GM23338 (cell line): ENCODE measurements at regions not wholly inside any gene's neighbourhood (a gene's known extent, or its start where the extent isn't known, plus 50 kb on each side); places are given as distances from the start of the nearest gene placed in this dataset.

ENCODE experiments used
- ATAC-seq: fragments of 200-7000 bp; cut with Tn5 transposase; 3 replicates; pipeline ENCODE4 v1.9.1; 2020
- DNase-seq: peaks from one replicate; pipeline ENCODE4 v3.0.0-alpha.2; 2015; ENCODE audit warnings: low spot score
- H2AFZ ChIP-seq: fragments of 200-600 bp; sonication (generic); 2 replicates; pipeline ENCODE4 v1.8.0; 2016; ENCODE audit warnings: antibody characterized with exemption, mild to moderate bottlenecking, moderate library complexity
- H3F3A ChIP-seq: fragments of 200-600 bp; sonication (generic); replicated peaks from 2 replicates; pipeline ENCODE4 v1.8.0; 2017; ENCODE audit warnings: antibody characterized with exemption, mixed run types, low read depth
- H3K27ac ChIP-seq: fragments of 200-600 bp; sonication (generic); 2 replicates; pipeline ENCODE4 v1.6.1; 2016; ENCODE audit warnings: low read depth
- H3K27me3 ChIP-seq: fragments of 200-600 bp; sonication (generic); 2 replicates; pipeline ENCODE4 v1.8.0; 2016; ENCODE audit warnings: mild to moderate bottlenecking, mixed run types, moderate library complexity; ENCODE audit not compliant: insufficient read depth
- H3K36me3 ChIP-seq: fragments of 200-600 bp; sonication (generic); 2 replicates; pipeline ENCODE4 v1.8.0; 2016; ENCODE audit warnings: mild to moderate bottlenecking; ENCODE audit not compliant: insufficient read depth
- H3K4me1 ChIP-seq: fragments of 200-600 bp; sonication (generic); 2 replicates; pipeline ENCODE4 v1.8.0; 2016; ENCODE audit warnings: mild to moderate bottlenecking, moderate library complexity; ENCODE audit not compliant: insufficient read depth
- H3K4me2 ChIP-seq: fragments of 200-600 bp; sonication (generic); 2 replicates; pipeline ENCODE4 v1.7.1; 2017; ENCODE audit warnings: mixed run types
- H3K4me3 ChIP-seq: fragments of 200-600 bp; sonication (generic); 2 replicates; pipeline ENCODE4 v1.6.1; 2016; ENCODE audit warnings: mixed run types
- H3K79me2 ChIP-seq: fragments of 200-600 bp; sonication (generic); replicated peaks from 2 replicates; pipeline ENCODE4 v1.8.0; 2017; ENCODE audit warnings: mild to moderate bottlenecking; ENCODE audit not compliant: insufficient read depth
- H3K9me2 ChIP-seq: fragments of 200-600 bp; sonication (generic); 2 replicates; pipeline ENCODE4 v1.8.0; 2017; ENCODE audit not compliant: insufficient read depth
- H4K20me1 ChIP-seq: fragments of 200-600 bp; sonication (generic); replicated peaks from 2 replicates; pipeline ENCODE4 v1.8.0; 2017; ENCODE audit warnings: mild to moderate bottlenecking; ENCODE audit not compliant: insufficient read depth
- H3K27ac Mint-ChIP-seq: 2 replicates; pipeline ENCODE4 v1.8.0; 2020; ENCODE audit warnings: inconsistent platforms, mild to moderate bottlenecking, moderate library complexity, mixed read lengths
- H3K27me3 Mint-ChIP-seq: 3 replicates; pipeline ENCODE4 v1.8.0; 2022; ENCODE audit warnings: low read depth, mild to moderate bottlenecking, moderate library complexity, mixed read lengths, inconsistent platforms; ENCODE audit not compliant: insufficient read depth, poor library complexity
- H3K36me3 Mint-ChIP-seq: 3 replicates; pipeline ENCODE4 v1.8.0; 2021; ENCODE audit warnings: low read depth, mild to moderate bottlenecking, inconsistent platforms, moderate library complexity, mixed read lengths
- H3K4me1 Mint-ChIP-seq: 3 replicates; pipeline ENCODE4 v1.8.0; 2020; ENCODE audit warnings: mild to moderate bottlenecking, inconsistent platforms, mixed read lengths
- H3K4me3 Mint-ChIP-seq: 3 replicates; pipeline ENCODE4 v1.8.0; 2021; ENCODE audit warnings: moderate library complexity, mild to moderate bottlenecking, inconsistent platforms, mixed read lengths
- H3K9me3 Mint-ChIP-seq: 3 replicates; pipeline ENCODE4 v1.8.0; 2020; ENCODE audit warnings: moderate library complexity, mild to moderate bottlenecking, inconsistent platforms, mixed read lengths
- CREB1 ChIP-seq: fragments of 250-450 bp; sonication (Bioruptor Pico); IDR thresholded peaks from 2 replicates; pipeline ENCODE4 v1.5.0; 2020; ENCODE audit warnings: low read depth, mild to moderate bottlenecking, moderate library complexity
- EZH2 ChIP-seq: fragments of 200-600 bp; sonication (generic); IDR thresholded peaks from one replicate; pipeline ENCODE4 v1.8.0; 2017; ENCODE audit warnings: antibody characterized with exemption, mild to moderate bottlenecking, low read depth; ENCODE audit not compliant: unreplicated experiment
- JUNB ChIP-seq: IDR thresholded peaks from one replicate; pipeline ENCODE4 v1.6.1; 2016; ENCODE audit warnings: antibody characterized with exemption; ENCODE audit not compliant: unreplicated experiment
- NANOG ChIP-seq: IDR thresholded peaks from 2 replicates; pipeline ENCODE4 v1.6.1; 2016; ENCODE audit warnings: antibody characterized with exemption, borderline replicate concordance
- STAT1 ChIP-seq: IDR thresholded peaks from one replicate; pipeline ENCODE4 v1.6.1; 2016; ENCODE audit warnings: antibody characterized with exemption; ENCODE audit not compliant: unreplicated experiment
- ZNF114 ChIP-seq: fragments of 250-450 bp; sonication (Bioruptor Pico); IDR thresholded peaks from 2 replicates; pipeline ENCODE4 v1.5.0; 2020; ENCODE audit warnings: mild to moderate bottlenecking, moderate library complexity
- ZNF331 ChIP-seq: fragments of 250-450 bp; sonication (Bioruptor Pico); IDR thresholded peaks from 2 replicates; pipeline ENCODE4 v1.5.0; 2020; ENCODE audit warnings: low read depth, mild to moderate bottlenecking, moderate library complexity
- TF ChIP-seq, protein P1 (sequence below): IDR thresholded peaks from one replicate; pipeline ENCODE4 v1.6.1; 2018; ENCODE audit warnings: antibody characterized with exemption; ENCODE audit not compliant: unreplicated experiment
- TF ChIP-seq, protein P2 (sequence below): IDR thresholded peaks from 2 replicates; pipeline ENCODE4 v1.6.1; 2016; ENCODE audit warnings: antibody characterized with exemption
- TF ChIP-seq, protein P3 (sequence below): fragments of 250-450 bp; sonication (Bioruptor Pico); IDR thresholded peaks from 2 replicates; pipeline ENCODE4 v1.5.0; 2020; ENCODE audit warnings: mild to moderate bottlenecking, moderate library complexity

DNA sequence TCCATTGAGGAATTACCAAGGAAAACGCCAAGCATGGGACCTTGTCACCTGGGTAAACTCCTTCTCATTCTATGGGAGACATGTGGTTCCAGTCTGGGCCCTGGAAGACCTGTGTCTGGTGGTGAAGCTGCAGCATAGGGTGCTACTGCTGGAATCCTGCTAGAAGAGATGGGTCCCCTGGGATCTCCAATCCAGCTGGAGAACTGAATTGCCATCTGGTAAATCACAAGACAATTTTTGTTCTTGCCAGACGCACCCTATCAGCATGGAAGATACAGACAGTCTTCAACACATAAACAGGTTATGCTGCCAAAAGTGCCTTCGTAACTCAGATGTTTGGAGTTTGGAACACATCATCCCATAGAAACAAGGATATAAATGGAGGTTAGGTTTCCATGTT is 424.0 kb upstream of the BRINP1 start:
- Histone ChIP-seq H3K27ac (no peak overlapping the region), H4K20me1 (no peaks in the 10 kb centered on the region), H3K4me3 (no peak overlapping the region), H2AFZ (no peak overlapping the region), H3K79me2 (no peaks in the 10 kb centered on the region), H3F3A (no peaks in the 10 kb centered on the region), H3K36me3 (no peaks in the 10 kb centered on the region), H3K4me1 (no peaks in the 10 kb centered on the region), H3K9me2 (peaks cover 6% of the 10 kb centered on the region), H3K4me2 (no peak overlapping the region), H3K27me3 (no peaks in the 10 kb centered on the region)
- Mint-ChIP-seq H3K4me1 (no peaks in the 10 kb centered on the region), H3K27ac (no peak overlapping the region), H3K36me3 (no peaks in the 10 kb centered on the region), H3K9me3 (no peaks in the 10 kb centered on the region), H3K4me3 (no peak overlapping the region), H3K27me3 (no peaks in the 10 kb centered on the region)
- ATAC-seq: no peak
- TF ChIP-seq ZNF114 (CRISPR knock-in tag) (no peak), ZNF331 (CRISPR knock-in tag) (no peak), EZH2 (no peak), JUNB (no peak), STAT1 (no peak), CREB1 (CRISPR knock-in tag) (no peak)
- no peak for DNase-seq

DNA sequence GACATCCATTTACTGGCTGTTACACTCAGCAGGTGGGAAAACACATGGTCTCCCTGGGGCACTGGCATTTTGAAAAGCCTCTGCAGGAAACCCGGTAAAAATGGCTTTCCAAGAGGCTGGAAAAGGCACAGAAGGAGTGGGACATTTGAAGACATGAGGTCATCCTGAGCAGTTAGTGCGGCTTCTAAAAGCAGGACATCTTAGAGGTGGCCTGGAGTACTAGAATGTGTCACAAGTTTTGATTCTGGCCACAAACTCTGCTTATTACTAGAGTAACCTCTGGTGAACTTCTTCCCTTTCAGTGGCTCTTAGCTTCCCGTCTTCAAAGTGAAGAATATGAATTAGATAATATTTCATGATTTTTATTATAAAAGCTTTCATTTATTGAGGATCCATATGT is 423.0 kb upstream of the BRINP1 start:
- Histone ChIP-seq H3K79me2 (no peaks in the 10 kb centered on the region), H2AFZ (no peak overlapping the region), H3K36me3 (no peaks in the 10 kb centered on the region), H3K27me3 (no peaks in the 10 kb centered on the region), H3K9me2 (peaks cover 6% of the 10 kb centered on the region), H4K20me1 (no peaks in the 10 kb centered on the region), H3K4me2 (no peak overlapping the region), H3K4me3 (no peak overlapping the region), H3K27ac (no peak overlapping the region), H3K4me1 (no peaks in the 10 kb centered on the region), H3F3A (no peaks in the 10 kb centered on the region)
- Mint-ChIP-seq H3K9me3 (no peaks in the 10 kb centered on the region), H3K27me3 (no peaks in the 10 kb centered on the region), H3K27ac (no peak overlapping the region), H3K36me3 (no peaks in the 10 kb centered on the region), H3K4me1 (no peaks in the 10 kb centered on the region), H3K4me3 (no peak overlapping the region)
- TF ChIP-seq, protein P1, sequence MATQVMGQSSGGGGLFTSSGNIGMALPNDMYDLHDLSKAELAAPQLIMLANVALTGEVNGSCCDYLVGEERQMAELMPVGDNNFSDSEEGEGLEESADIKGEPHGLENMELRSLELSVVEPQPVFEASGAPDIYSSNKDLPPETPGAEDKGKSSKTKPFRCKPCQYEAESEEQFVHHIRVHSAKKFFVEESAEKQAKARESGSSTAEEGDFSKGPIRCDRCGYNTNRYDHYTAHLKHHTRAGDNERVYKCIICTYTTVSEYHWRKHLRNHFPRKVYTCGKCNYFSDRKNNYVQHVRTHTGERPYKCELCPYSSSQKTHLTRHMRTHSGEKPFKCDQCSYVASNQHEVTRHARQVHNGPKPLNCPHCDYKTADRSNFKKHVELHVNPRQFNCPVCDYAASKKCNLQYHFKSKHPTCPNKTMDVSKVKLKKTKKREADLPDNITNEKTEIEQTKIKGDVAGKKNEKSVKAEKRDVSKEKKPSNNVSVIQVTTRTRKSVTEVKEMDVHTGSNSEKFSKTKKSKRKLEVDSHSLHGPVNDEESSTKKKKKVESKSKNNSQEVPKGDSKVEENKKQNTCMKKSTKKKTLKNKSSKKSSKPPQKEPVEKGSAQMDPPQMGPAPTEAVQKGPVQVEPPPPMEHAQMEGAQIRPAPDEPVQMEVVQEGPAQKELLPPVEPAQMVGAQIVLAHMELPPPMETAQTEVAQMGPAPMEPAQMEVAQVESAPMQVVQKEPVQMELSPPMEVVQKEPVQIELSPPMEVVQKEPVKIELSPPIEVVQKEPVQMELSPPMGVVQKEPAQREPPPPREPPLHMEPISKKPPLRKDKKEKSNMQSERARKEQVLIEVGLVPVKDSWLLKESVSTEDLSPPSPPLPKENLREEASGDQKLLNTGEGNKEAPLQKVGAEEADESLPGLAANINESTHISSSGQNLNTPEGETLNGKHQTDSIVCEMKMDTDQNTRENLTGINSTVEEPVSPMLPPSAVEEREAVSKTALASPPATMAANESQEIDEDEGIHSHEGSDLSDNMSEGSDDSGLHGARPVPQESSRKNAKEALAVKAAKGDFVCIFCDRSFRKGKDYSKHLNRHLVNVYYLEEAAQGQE: no peak
- TF ChIP-seq NANOG (no peak), ZNF114 (CRISPR knock-in tag) (no peak), STAT1 (no peak)
- TF ChIP-seq, protein P2, sequence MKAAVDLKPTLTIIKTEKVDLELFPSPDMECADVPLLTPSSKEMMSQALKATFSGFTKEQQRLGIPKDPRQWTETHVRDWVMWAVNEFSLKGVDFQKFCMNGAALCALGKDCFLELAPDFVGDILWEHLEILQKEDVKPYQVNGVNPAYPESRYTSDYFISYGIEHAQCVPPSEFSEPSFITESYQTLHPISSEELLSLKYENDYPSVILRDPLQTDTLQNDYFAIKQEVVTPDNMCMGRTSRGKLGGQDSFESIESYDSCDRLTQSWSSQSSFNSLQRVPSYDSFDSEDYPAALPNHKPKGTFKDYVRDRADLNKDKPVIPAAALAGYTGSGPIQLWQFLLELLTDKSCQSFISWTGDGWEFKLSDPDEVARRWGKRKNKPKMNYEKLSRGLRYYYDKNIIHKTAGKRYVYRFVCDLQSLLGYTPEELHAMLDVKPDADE: no peak
- TF ChIP-seq, protein P3, sequence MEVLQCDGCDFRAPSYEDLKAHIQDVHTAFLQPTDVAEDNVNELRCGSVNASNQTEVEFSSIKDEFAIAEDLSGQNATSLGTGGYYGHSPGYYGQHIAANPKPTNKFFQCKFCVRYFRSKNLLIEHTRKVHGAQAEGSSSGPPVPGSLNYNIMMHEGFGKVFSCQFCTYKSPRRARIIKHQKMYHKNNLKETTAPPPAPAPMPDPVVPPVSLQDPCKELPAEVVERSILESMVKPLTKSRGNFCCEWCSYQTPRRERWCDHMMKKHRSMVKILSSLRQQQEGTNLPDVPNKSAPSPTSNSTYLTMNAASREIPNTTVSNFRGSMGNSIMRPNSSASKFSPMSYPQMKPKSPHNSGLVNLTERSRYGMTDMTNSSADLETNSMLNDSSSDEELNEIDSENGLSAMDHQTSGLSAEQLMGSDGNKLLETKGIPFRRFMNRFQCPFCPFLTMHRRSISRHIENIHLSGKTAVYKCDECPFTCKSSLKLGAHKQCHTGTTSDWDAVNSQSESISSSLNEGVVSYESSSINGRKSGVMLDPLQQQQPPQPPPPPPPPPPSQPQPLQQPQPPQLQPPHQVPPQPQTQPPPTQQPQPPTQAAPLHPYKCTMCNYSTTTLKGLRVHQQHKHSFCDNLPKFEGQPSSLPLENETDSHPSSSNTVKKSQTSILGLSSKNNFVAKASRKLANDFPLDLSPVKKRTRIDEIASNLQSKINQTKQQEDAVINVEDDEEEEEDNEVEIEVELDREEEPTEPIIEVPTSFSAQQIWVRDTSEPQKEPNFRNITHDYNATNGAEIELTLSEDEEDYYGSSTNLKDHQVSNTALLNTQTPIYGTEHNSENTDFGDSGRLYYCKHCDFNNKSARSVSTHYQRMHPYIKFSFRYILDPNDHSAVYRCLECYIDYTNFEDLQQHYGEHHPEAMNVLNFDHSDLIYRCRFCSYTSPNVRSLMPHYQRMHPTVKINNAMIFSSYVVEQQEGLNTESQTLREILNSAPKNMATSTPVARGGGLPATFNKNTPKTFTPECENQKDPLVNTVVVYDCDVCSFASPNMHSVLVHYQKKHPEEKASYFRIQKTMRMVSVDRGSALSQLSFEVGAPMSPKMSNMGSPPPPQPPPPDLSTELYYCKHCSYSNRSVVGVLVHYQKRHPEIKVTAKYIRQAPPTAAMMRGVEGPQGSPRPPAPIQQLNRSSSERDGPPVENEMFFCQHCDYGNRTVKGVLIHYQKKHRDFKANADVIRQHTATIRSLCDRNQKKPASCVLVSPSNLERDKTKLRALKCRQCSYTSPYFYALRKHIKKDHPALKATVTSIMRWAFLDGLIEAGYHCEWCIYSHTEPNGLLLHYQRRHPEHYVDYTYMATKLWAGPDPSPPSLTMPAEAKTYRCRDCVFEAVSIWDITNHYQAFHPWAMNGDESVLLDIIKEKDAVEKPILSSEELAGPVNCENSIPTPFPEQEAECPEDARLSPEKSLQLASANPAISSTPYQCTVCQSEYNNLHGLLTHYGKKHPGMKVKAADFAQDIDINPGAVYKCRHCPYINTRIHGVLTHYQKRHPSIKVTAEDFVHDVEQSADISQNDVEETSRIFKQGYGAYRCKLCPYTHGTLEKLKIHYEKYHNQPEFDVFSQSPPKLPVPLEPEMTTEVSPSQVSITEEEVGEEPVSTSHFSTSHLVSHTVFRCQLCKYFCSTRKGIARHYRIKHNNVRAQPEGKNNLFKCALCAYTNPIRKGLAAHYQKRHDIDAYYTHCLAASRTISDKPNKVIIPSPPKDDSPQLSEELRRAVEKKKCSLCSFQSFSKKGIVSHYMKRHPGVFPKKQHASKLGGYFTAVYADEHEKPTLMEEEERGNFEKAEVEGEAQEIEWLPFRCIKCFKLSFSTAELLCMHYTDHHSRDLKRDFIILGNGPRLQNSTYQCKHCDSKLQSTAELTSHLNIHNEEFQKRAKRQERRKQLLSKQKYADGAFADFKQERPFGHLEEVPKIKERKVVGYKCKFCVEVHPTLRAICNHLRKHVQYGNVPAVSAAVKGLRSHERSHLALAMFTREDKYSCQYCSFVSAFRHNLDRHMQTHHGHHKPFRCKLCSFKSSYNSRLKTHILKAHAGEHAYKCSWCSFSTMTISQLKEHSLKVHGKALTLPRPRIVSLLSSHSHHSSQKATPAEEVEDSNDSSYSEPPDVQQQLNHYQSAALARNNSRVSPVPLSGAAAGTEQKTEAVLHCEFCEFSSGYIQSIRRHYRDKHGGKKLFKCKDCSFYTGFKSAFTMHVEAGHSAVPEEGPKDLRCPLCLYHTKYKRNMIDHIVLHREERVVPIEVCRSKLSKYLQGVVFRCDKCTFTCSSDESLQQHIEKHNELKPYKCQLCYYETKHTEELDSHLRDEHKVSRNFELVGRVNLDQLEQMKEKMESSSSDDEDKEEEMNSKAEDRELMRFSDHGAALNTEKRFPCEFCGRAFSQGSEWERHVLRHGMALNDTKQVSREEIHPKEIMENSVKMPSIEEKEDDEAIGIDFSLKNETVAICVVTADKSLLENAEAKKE (CRISPR knock-in tag): no peak
- ATAC-seq: no peak
- no peak for DNase-seq
